ENCODE measurements at regions not wholly inside any gene's neighbourhood (a gene's known extent, or its start where the extent isn't known, plus 50 kb on each side); places are given as distances from the start of the nearest gene placed in this dataset.

- H3K79me2 ChIP-seq: no peaks in the 10 kb centered on the region
- 97% methylated on average over 7 of the region's 7 CpGs for WGBS (ENCODE audit: low lambda C conversion rate, missing lambda C conversion rate)
- no peak overlapping the region for H3K4me3 ChIP-seq
- DNase-seq (ENCODE audit: low spot score): no peak
- TF ChIP-seq CTCF (IDR thresholded peaks at IDR 0.05; ENCODE audit: poor library complexity) (no peak), EZH2phosphoT487 (IDR thresholded peaks at IDR 0.05; ENCODE audit: low read depth, severe bottlenecking, unreplicated experiment) (no peak), EZH2 (IDR thresholded peaks at IDR 0.05; ENCODE audit: borderline replicate concordance) (no peak)
- H3K27ac ChIP-seq: no peak overlapping the region
- H3K9me3 ChIP-seq (ENCODE audit: low read depth): no peaks in the 10 kb centered on the region
- H4K20me1 ChIP-seq (ENCODE audit: insufficient read depth, poor library complexity, severe bottlenecking): no peaks in the 10 kb centered on the region
- H3K4me1 ChIP-seq (ENCODE audit: insufficient read depth): no peaks in the 10 kb centered on the region
- peaks cover 9% of the 10 kb centered on the region for H3K27me3 ChIP-seq
- H2AFZ ChIP-seq: no peak overlapping the region
- H3K9me2 ChIP-seq (replicated peaks; ENCODE audit: insufficient read depth): no peaks in the 10 kb centered on the region
- no peak overlapping the region for H3K4me2 ChIP-seq
- no peaks in the 10 kb centered on the region for H3K36me3 ChIP-seq (replicated peaks; ENCODE audit: insufficient read depth, low read depth)
These were observed 267.3 kb downstream of the TFAP2C start for GRCh38 chr20:56896447-56896846.

GRCh38 chr20:56897318-56897957 is 268.3 kb downstream of the TFAP2C start:
- DNase-seq (ENCODE audit: low spot score): no peak
- H3K4me2 ChIP-seq: no peak overlapping the region
- no peak overlapping the region for H3K4me3 ChIP-seq
- H3K9me3 ChIP-seq (ENCODE audit: low read depth): no peaks in the 10 kb centered on the region
- H3K27me3 ChIP-seq: peaks cover 9% of the 10 kb centered on the region
- no peaks in the 10 kb centered on the region for H3K4me1 ChIP-seq (ENCODE audit: insufficient read depth)
- H3K79me2 ChIP-seq: no peaks in the 10 kb centered on the region
- no peak overlapping the region for H2AFZ ChIP-seq
- no peaks in the 10 kb centered on the region for H3K36me3 ChIP-seq (replicated peaks; ENCODE audit: insufficient read depth, low read depth)
- TF ChIP-seq EZH2 (IDR thresholded peaks at IDR 0.05; ENCODE audit: borderline replicate concordance): no peak
- no peak for TF ChIP-seq CTCF (IDR thresholded peaks at IDR 0.05; ENCODE audit: poor library complexity)
- TF ChIP-seq EZH2phosphoT487 (IDR thresholded peaks at IDR 0.05; ENCODE audit: low read depth, severe bottlenecking, unreplicated experiment): no peak
- 60% methylated on average over 7 of the region's 7 CpGs for WGBS (ENCODE audit: low lambda C conversion rate, missing lambda C conversion rate)
- no peak overlapping the region for H3K27ac ChIP-seq
- no peaks in the 10 kb centered on the region for H3K9me2 ChIP-seq (replicated peaks; ENCODE audit: insufficient read depth)
- no peaks in the 10 kb centered on the region for H4K20me1 ChIP-seq (ENCODE audit: insufficient read depth, poor library complexity, severe bottlenecking)

GRCh38 chr20:56897958-56898349 is 268.8 kb downstream of the TFAP2C start:
- no peak overlapping the region for H3K27ac ChIP-seq
- WGBS (ENCODE audit: low lambda C conversion rate, missing lambda C conversion rate): 88% methylated on average over 3 of the region's 3 CpGs
- H3K9me3 ChIP-seq (ENCODE audit: low read depth): no peaks in the 10 kb centered on the region
- no peak overlapping the region for H3K4me3 ChIP-seq
- H3K4me1 ChIP-seq (ENCODE audit: insufficient read depth): no peaks in the 10 kb centered on the region
- H3K9me2 ChIP-seq (replicated peaks; ENCODE audit: insufficient read depth): no peaks in the 10 kb centered on the region
- H3K4me2 ChIP-seq: no peak overlapping the region
- H3K36me3 ChIP-seq (replicated peaks; ENCODE audit: insufficient read depth, low read depth): no peaks in the 10 kb centered on the region
- TF ChIP-seq CTCF (IDR thresholded peaks at IDR 0.05; ENCODE audit: poor library complexity) (no peak), EZH2phosphoT487 (IDR thresholded peaks at IDR 0.05; ENCODE audit: low read depth, severe bottlenecking, unreplicated experiment) (no peak), EZH2 (IDR thresholded peaks at IDR 0.05; ENCODE audit: borderline replicate concordance) (no peak)
- H4K20me1 ChIP-seq (ENCODE audit: insufficient read depth, poor library complexity, severe bottlenecking): no peaks in the 10 kb centered on the region
- no peak for DNase-seq (ENCODE audit: low spot score)
- H2AFZ ChIP-seq: no peak overlapping the region
- H3K79me2 ChIP-seq: no peaks in the 10 kb centered on the region
- peaks cover 9% of the 10 kb centered on the region for H3K27me3 ChIP-seq
